ENCODE measurements at regions not wholly inside any gene's neighbourhood (a gene's known extent, or its start where the extent isn't known, plus 50 kb on each side); places are given as distances from the start of the nearest gene placed in this dataset.

- TF ChIP-seq GATA2 (IDR thresholded peaks at IDR 0.05; ENCODE audit: low read depth, low read length) (no peak), GATA3 (IDR thresholded peaks at IDR 0.05; ENCODE audit: low read depth, low read length) (no peak)
Measured at GRCh38 chr16:76988526-76988925, 202.5 kb upstream of the MON1B start.
